ENCODE measurements at regions not wholly inside any gene's neighbourhood (a gene's known extent, or its start where the extent isn't known, plus 50 kb on each side); places are given as distances from the start of the nearest gene placed in this dataset.

GRCh38 chr13:97171136-97171535 lies 51.0 kb upstream of the MBNL2 start:
- ChIA-PET POLR2A (no interaction called here), CTCF (interaction anchor here (1.0 to 2.3 kb wide), 4 partner anchors 8 to 61 kb away, joined by 3 to 7 read pairs (median 4); no protein-coding TSS in a partner anchor)
- TF ChIP-seq, protein P1, sequence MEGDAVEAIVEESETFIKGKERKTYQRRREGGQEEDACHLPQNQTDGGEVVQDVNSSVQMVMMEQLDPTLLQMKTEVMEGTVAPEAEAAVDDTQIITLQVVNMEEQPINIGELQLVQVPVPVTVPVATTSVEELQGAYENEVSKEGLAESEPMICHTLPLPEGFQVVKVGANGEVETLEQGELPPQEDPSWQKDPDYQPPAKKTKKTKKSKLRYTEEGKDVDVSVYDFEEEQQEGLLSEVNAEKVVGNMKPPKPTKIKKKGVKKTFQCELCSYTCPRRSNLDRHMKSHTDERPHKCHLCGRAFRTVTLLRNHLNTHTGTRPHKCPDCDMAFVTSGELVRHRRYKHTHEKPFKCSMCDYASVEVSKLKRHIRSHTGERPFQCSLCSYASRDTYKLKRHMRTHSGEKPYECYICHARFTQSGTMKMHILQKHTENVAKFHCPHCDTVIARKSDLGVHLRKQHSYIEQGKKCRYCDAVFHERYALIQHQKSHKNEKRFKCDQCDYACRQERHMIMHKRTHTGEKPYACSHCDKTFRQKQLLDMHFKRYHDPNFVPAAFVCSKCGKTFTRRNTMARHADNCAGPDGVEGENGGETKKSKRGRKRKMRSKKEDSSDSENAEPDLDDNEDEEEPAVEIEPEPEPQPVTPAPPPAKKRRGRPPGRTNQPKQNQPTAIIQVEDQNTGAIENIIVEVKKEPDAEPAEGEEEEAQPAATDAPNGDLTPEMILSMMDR (IDR thresholded peaks at IDR 0.05; ENCODE audit: control extremely low read depth, extremely low read depth, low read depth, missing control alignments): no peak
- no peak for DNase-seq (ENCODE audit: extremely low spot score)

Data from GM10248 (cell line).